OCI-LY7 (cell line): ENCODE measurements at regions not wholly inside any gene's neighbourhood (a gene's known extent, or its start where the extent isn't known, plus 50 kb on each side); places are given as distances from the start of the nearest gene placed in this dataset.

Source experiments
- CTCF ChIP-seq: fragments of 200-600 bp; sonication (generic); conservative IDR thresholded peaks from 2 replicates; pipeline ENCODE4 v1.5.1; 2014; ENCODE audit warnings: mild to moderate bottlenecking, antibody characterized with exemption, low read length, moderate library complexity, mixed read lengths
- EZH2phosphoT487 ChIP-seq: fragments of 200-600 bp; sonication (generic); IDR thresholded peaks from 2 replicates; pipeline ENCODE4 v1.6.1; 2018; ENCODE audit warnings: low read depth, borderline replicate concordance, mild to moderate bottlenecking, mixed run types, antibody characterized with exemption, low read length, moderate library complexity, mixed read lengths

- no peak for TF ChIP-seq EZH2phosphoT487
- TF ChIP-seq CTCF = no peak
These were observed 93.9 kb upstream of the SYT10 start for GRCh38 chr12:33533527-33533926.
